GM21619 (cell line): ENCODE measurements at regions not wholly inside any gene's neighbourhood (a gene's known extent, or its start where the extent isn't known, plus 50 kb on each side); places are given as distances from the start of the nearest gene placed in this dataset.

Experiments used
- ATAC-seq: cut with Tn5 transposase; IDR thresholded peaks from one replicate; pipeline ENCODE4 v1.9.1; 2021; ENCODE audit not compliant: unreplicated experiment

GRCh38 chr10:4498711-4499251 is 327.2 kb upstream of the AKR1E2 start:
- ATAC-seq: no peak

GRCh38 chr10:4494551-4494950 is 331.5 kb upstream of the AKR1E2 start:
- no peak for ATAC-seq

- no peak for ATAC-seq
Observed at GRCh38 chr10:4492202-4492601, 333.8 kb upstream of the AKR1E2 start.

GRCh38 chr10:4488904-4489303 is 337.1 kb upstream of the AKR1E2 start:
- ATAC-seq: no peak

- ATAC-seq: no peak
Observed at GRCh38 chr10:4485636-4486035, 340.4 kb upstream of the AKR1E2 start.

- ATAC-seq: no peak
Observed at GRCh38 chr10:4483811-4484210, 342.2 kb upstream of the AKR1E2 start.

GRCh38 chr10:4482659-4483058 is 343.3 kb upstream of the AKR1E2 start:
- no peak for ATAC-seq

GRCh38 chr10:4481192-4481591 is 344.8 kb upstream of the AKR1E2 start:
- no peak for ATAC-seq

GRCh38 chr10:4479342-4479741 is 346.7 kb upstream of the AKR1E2 start:
- ATAC-seq: no peak

- no peak for ATAC-seq
Observed at GRCh38 chr10:4477664-4478063, 348.3 kb upstream of the AKR1E2 start.

- ATAC-seq: no peak
Observed at GRCh38 chr10:4475827-4476490, 350.0 kb upstream of the AKR1E2 start.

- ATAC-seq: no peak
Observed at GRCh38 chr10:4474829-4475228, 351.2 kb upstream of the AKR1E2 start.

GRCh38 chr10:4473977-4474376 is 352.0 kb upstream of the AKR1E2 start:
- no peak for ATAC-seq

GRCh38 chr10:4472190-4472904 is 353.7 kb upstream of the AKR1E2 start:
- no peak for ATAC-seq

GRCh38 chr10:4470231-4470835 is 355.7 kb upstream of the AKR1E2 start:
- ATAC-seq: no peak

- ATAC-seq: no peak
Observed at GRCh38 chr10:4467481-4467880, 358.5 kb upstream of the AKR1E2 start.

GRCh38 chr10:4460267-4460666 is 365.7 kb upstream of the AKR1E2 start:
- ATAC-seq: no peak

- ATAC-seq: no peak
Observed at GRCh38 chr10:4459531-4459930, 366.5 kb upstream of the AKR1E2 start.

GRCh38 chr10:4457597-4457996 is 368.4 kb upstream of the AKR1E2 start:
- ATAC-seq: no peak

- no peak for ATAC-seq
Observed at GRCh38 chr10:4456776-4457175, 369.2 kb upstream of the AKR1E2 start.

- ATAC-seq: no peak
Observed at GRCh38 chr10:4456279-4456678, 369.7 kb upstream of the AKR1E2 start.

GRCh38 chr10:4453950-4454349 is 372.1 kb upstream of the AKR1E2 start:
- no peak for ATAC-seq
